ENCODE measurements at regions not wholly inside any gene's neighbourhood (a gene's known extent, or its start where the extent isn't known, plus 50 kb on each side); places are given as distances from the start of the nearest gene placed in this dataset.
"Not testable (repeated sequence)": the region's sequence is repeated elsewhere in the genome, so short reads cannot be mapped to it uniquely, and the experiment has no call there.

GRCh38 chr3:75611724-75612460 lies 52.2 kb upstream of the FRG2C start:
- not testable (repeated sequence) for DNase-seq

All from hippocampal formation (tissue), 2 donors.